ENCODE measurements at regions not wholly inside any gene's neighbourhood (a gene's known extent, or its start where the extent isn't known, plus 50 kb on each side); places are given as distances from the start of the nearest gene placed in this dataset.

DNA sequence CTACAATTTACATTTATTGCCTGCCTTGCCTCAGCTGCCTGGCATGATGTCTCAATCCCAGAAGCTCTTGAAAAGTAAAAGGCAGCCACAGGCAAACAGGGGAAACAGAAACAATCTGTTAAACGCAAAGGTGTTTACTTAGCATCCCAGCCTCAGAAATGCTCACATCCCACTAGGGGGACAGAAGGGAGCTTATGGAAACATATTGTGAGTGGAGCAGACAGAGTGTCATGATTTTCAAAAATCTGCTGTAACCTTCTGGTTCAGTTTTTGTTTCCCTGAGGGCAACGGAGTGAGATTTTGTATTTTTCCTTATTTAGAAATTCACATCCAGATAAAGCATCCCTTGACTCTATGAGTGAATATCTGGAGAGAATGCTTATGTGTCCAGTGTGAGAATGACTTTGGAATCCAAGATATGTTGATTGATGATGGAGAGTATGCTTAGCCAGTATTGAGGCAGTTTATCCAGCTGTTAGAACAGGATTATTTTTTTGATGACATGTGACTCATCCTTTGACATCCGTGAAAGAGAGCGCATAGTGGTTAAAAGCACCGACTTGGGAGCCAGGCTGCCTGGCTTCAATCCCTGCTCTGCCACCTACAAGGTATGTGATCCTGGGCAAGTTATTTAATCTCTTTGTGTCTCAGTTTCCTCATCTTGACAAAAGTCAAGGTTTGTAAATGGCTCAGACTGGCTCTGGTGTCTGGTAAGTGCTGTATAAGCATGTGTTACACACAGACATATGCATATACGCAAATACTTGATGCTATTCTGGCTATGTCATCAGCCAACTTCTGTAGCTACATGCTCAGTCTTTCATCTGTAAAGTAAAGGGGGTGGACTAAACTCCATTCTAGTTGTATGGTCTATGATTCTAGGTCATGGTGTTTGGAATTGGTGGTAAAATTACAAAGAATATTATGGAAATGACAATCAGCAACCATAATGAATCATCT, 381.2 kb downstream of the RAPGEF2 start:
- H3K4me3 ChIP-seq (ENCODE audit: low read depth, low read length), result no peak overlapping the region
- TF ChIP-seq, protein P1, sequence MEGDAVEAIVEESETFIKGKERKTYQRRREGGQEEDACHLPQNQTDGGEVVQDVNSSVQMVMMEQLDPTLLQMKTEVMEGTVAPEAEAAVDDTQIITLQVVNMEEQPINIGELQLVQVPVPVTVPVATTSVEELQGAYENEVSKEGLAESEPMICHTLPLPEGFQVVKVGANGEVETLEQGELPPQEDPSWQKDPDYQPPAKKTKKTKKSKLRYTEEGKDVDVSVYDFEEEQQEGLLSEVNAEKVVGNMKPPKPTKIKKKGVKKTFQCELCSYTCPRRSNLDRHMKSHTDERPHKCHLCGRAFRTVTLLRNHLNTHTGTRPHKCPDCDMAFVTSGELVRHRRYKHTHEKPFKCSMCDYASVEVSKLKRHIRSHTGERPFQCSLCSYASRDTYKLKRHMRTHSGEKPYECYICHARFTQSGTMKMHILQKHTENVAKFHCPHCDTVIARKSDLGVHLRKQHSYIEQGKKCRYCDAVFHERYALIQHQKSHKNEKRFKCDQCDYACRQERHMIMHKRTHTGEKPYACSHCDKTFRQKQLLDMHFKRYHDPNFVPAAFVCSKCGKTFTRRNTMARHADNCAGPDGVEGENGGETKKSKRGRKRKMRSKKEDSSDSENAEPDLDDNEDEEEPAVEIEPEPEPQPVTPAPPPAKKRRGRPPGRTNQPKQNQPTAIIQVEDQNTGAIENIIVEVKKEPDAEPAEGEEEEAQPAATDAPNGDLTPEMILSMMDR (IDR thresholded peaks at IDR 0.05; ENCODE audit: low read depth, low read length), result no peak

DNA sequence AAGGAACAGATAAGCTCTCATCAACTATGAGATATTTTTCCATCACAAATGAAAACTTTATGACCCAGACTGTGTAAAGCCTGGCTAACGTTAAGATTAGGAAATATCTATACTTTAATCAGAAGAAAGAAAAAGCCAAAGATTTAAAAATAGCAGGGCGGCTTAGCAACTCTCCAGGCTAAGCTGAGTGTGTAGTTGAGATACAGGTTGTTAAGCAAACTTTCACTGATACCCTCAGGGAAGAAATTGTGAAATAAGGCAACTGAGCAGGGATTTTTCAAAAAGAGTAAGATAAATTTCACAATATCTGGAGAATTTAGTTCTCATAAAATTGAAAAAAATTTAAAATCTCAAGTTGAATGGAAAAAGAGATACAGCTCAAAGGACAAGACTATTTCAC, 382.0 kb downstream of the RAPGEF2 start:
- no peak overlapping the region for H3K4me3 ChIP-seq (ENCODE audit: low read depth, low read length)
- TF ChIP-seq, protein P1 (IDR thresholded peaks at IDR 0.05; ENCODE audit: low read depth, low read length), result no peak

DNA sequence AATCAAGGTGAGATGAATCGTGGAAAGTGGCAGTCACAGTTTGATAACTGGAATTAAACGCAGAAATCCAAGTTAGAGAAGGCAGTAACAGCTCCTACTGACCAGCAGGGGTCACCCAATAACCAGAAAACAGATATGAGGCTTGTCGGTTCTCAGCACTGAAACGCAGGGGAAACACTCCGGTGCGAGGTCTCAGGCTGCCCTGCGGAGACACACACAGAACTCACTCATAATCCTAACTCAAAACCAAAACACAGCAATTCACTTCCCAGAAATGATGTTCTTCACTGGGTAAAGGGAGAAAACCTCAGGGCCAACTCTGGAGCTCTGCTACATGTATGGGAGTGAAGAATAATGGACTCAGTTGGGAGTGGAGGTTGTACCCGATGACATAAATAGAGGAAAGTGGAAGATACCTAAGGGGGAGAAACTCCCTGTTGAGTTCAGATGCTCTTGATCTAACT, 384.4 kb downstream of the RAPGEF2 start:
- H3K4me3 ChIP-seq (ENCODE audit: low read depth, low read length), result no peak overlapping the region
- TF ChIP-seq, protein P1 (IDR thresholded peaks at IDR 0.05; ENCODE audit: low read depth, low read length), result peak; percentile 87

DNA sequence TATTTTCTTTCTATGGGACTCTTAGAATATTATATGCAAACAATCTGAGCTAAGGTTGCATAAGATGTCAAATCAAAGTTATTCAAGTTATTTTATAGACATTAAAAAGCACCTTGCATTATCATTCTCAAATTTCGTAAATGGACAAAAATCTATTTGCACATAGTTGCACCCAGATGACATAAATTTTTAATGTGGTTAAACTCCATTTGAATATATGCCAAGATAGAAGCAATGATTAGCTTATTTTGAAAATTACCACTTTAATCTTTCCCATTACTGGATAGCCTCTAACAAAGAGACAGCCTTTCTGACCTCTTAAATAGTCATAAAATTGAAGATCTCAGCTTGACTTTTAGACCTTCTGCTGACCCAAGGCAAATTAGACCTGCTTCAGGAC, 386.8 kb downstream of the RAPGEF2 start:
- TF ChIP-seq, protein P1 (IDR thresholded peaks at IDR 0.05; ENCODE audit: low read depth, low read length), result no peak
- no peak overlapping the region for H3K4me3 ChIP-seq (ENCODE audit: low read depth, low read length)

DNA sequence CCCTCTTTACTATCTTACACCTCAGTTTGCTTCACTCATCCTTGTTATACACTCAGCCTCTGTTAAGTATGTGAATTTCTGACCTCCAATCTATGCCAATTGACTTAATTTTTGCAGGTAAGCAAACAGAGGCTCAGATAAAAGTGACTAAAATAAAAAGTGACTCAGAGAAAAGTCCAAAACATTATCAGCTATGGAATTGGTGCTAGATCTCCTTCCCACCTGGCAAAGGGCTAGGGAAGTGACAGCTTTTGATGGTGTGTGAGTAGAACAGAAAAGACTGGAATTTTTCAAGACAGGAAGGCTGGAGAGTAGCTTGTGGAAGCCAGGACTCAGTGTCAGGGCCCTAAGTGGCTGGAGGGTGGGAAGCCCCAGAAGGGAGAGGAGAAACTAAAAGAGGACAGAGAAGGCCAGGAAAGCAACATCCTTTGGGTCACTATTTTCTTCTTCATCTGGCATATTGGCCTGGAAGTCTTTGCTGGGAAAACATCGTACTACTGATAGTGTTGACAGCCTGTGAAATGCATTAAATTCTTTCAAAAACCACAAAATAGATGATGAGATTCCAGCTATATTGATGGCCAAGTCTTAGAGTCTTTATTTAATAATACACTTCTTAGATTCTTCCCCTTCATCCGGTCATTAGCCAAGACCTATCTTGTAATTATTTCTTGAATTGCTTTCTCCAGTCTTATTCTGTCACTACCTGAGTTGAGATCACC, 392.8 kb downstream of the RAPGEF2 start:
- TF ChIP-seq, protein P1 (IDR thresholded peaks at IDR 0.05; ENCODE audit: low read depth, low read length), result no peak
- H3K4me3 ChIP-seq (ENCODE audit: low read depth, low read length), result no peak overlapping the region

DNA sequence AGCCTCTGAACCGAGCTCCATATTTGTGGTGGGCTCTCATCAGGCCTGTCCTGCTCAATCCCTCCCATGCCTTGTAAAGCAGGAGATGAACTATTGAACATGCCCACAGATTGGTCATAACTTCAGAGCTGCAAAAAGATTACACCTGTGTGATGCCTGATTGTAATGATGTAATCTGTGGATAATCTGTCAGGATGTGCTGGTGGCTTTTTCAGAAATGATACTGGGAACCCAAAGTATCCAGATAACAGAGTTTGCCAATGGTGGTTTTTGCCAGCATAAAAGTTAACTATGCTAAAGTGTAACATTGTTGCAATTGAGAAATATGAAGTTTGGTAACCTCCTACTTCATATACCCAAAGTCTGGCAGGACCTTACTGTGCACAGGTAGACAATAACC, 393.4 kb downstream of the RAPGEF2 start:
- no peak overlapping the region for H3K4me3 ChIP-seq (ENCODE audit: low read depth, low read length)
- TF ChIP-seq, protein P1 (IDR thresholded peaks at IDR 0.05; ENCODE audit: low read depth, low read length), result no peak

DNA sequence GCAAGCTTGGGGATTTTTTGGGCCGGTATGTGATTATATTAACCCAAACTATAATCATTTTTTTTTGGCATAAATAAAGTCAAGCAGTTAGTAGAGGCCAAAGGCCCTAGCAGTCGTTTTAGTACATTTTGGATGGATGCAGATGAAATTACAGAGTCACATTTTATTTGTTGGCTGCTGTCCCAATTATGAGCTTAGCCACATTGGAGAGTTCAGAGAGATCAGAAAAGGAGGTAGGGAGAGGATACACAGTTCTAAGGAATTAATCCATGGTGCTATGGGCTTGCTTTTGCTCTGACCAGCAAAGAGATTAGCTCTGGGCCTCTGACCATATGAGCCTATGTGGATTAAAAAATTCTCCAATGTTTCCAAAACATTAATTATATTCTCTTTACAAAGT, 395.1 kb downstream of the RAPGEF2 start:
- TF ChIP-seq, protein P1 (IDR thresholded peaks at IDR 0.05; ENCODE audit: low read depth, low read length), result no peak
- H3K4me3 ChIP-seq (ENCODE audit: low read depth, low read length), result no peak overlapping the region
